Mesenchymal stem cell (in vitro differentiated cells and primary cell): ENCODE measurements at regions not wholly inside any gene's neighbourhood (a gene's known extent, or its start where the extent isn't known, plus 50 kb on each side); places are given as distances from the start of the nearest gene placed in this dataset.
A peak's percentile ranks its signal among the peaks of the same experiment; 100 is the strongest.

ENCODE experiments used
- DNase-seq: peaks from one replicate; pipeline ENCODE4 v3.0.0-alpha.2; 2013
- H2AFZ ChIP-seq: one replicate; pipeline ENCODE4 v1.6.1; 2013; ENCODE audit warnings: low read depth, mild to moderate bottlenecking, control low read depth, inconsistent platforms, low read length, moderate library complexity
- H2AK5ac ChIP-seq: 2 replicates; pipeline ENCODE4 v1.6.1; 2013; ENCODE audit warnings: low read length, moderate library complexity, mild to moderate bottlenecking, inconsistent platforms; ENCODE audit not compliant: severe bottlenecking
- H2BK120ac ChIP-seq: one replicate; pipeline ENCODE4 v1.6.1; 2013; ENCODE audit warnings: low read depth, mild to moderate bottlenecking, inconsistent platforms, low read length, moderate library complexity
- H2BK12ac ChIP-seq, 2 experiments: one replicate each; pipeline ENCODE4 v1.6.1; 2013; ENCODE audit warnings: inconsistent platforms in 2 of 2, low read length in 2 of 2, mild to moderate bottlenecking in 2 of 2, moderate library complexity in 2 of 2, control low read depth in 1 of 2
- H2BK15ac ChIP-seq: one replicate; pipeline ENCODE4 v1.6.1; 2013; ENCODE audit warnings: mild to moderate bottlenecking, low read depth, inconsistent platforms; ENCODE audit not compliant: poor library complexity, severe bottlenecking
- H2BK5ac ChIP-seq: 2 replicates; pipeline ENCODE4 v1.6.1; 2013; ENCODE audit warnings: low read depth, mild to moderate bottlenecking, low read length, control low read depth, inconsistent platforms; ENCODE audit not compliant: poor library complexity, severe bottlenecking
- H3K14ac ChIP-seq, 2 experiments: one replicate each; pipeline ENCODE4 v1.6.1; 2013; ENCODE audit warnings: inconsistent platforms in 2 of 2, low read length in 2 of 2, control low read depth in 1 of 2, mild to moderate bottlenecking in 1 of 2, moderate library complexity in 1 of 2
- H3K18ac ChIP-seq, 2 experiments: one replicate each; pipeline ENCODE4 v1.6.1; 2013; ENCODE audit warnings: inconsistent platforms in 2 of 2, low read length in 2 of 2, control low read depth in 1 of 2, low read depth in 1 of 2, mild to moderate bottlenecking in 1 of 2
- H3K23ac ChIP-seq, 2 experiments: one replicate each; pipeline ENCODE4 v1.6.1; 2013; ENCODE audit warnings: inconsistent platforms in 2 of 2, low read length in 2 of 2, mild to moderate bottlenecking in 2 of 2, moderate library complexity in 2 of 2, control low read depth in 1 of 2
- H3K27ac ChIP-seq: 2 replicates; pipeline ENCODE4 v1.5.1; 2013; ENCODE audit warnings: mild to moderate bottlenecking, moderate library complexity, low read length, control low read depth, inconsistent platforms; ENCODE audit not compliant: poor library complexity, severe bottlenecking
- H3K27me3 ChIP-seq, 2 experiments: 2 replicates each; pipeline versions ENCODE4 v1.6.1 to v1.7.0; 2013; ENCODE audit warnings: low read length in 2 of 2, mild to moderate bottlenecking in 2 of 2, moderate library complexity in 2 of 2, control low read depth in 1 of 2, inconsistent platforms in 1 of 2; ENCODE audit not compliant: control insufficient read depth in 1 of 2, insufficient read depth in 1 of 2
- H3K36me3 ChIP-seq, 2 experiments: 2 replicates each; pipeline versions ENCODE4 v1.6.1 to v1.7.0; 2013; ENCODE audit warnings: low read length in 2 of 2, control low read depth in 1 of 2, inconsistent platforms in 1 of 2, low read depth in 1 of 2, mild to moderate bottlenecking in 1 of 2; ENCODE audit not compliant: insufficient read depth in 2 of 2, control insufficient read depth in 1 of 2
- H3K4ac ChIP-seq, 2 experiments: one replicate each; pipeline ENCODE4 v1.6.1; 2013; ENCODE audit warnings: inconsistent platforms in 2 of 2, low read length in 2 of 2, mild to moderate bottlenecking in 2 of 2, moderate library complexity in 2 of 2, control low read depth in 1 of 2, low read depth in 1 of 2
- H3K4me1 ChIP-seq: 2 replicates; pipeline ENCODE4 v1.6.1; 2013; ENCODE audit warnings: low read depth, low read length, control low read depth; ENCODE audit not compliant: control insufficient read depth, insufficient read depth
- H3K4me2 ChIP-seq: 2 replicates; pipeline ENCODE4 v1.6.1; 2013; ENCODE audit warnings: low read length, mild to moderate bottlenecking, inconsistent platforms; ENCODE audit not compliant: poor library complexity, severe bottlenecking
- H3K4me3 ChIP-seq, 2 experiments: 2 replicates each; pipeline versions ENCODE4 v1.5.1 to v1.7.0; 2013; ENCODE audit warnings: low read length in 2 of 2, mild to moderate bottlenecking in 2 of 2, control low read depth in 1 of 2, low read depth in 1 of 2; ENCODE audit not compliant: insufficient read depth in 1 of 2
- H3K79me1 ChIP-seq: replicated peaks from 2 replicates; pipeline ENCODE4 v1.6.1; 2013; ENCODE audit warnings: mild to moderate bottlenecking, control low read depth, low read length, inconsistent platforms; ENCODE audit not compliant: poor library complexity, severe bottlenecking
- H3K9ac ChIP-seq: 2 replicates; pipeline ENCODE4 v1.7.0; 2013; ENCODE audit warnings: mild to moderate bottlenecking, low read length, moderate library complexity
- H3K9me3 ChIP-seq: 2 replicates; pipeline ENCODE4 v1.7.0; 2013; ENCODE audit warnings: mild to moderate bottlenecking, low read length; ENCODE audit not compliant: control insufficient read depth
- H4K8ac ChIP-seq: one replicate; pipeline ENCODE4 v1.6.1; 2013; ENCODE audit warnings: inconsistent platforms, mild to moderate bottlenecking, low read length, moderate library complexity
- H4K91ac ChIP-seq: one replicate; pipeline ENCODE4 v1.6.1; 2013; ENCODE audit warnings: mild to moderate bottlenecking, low read length, inconsistent platforms
- WGBS: methylation state at CpG from one replicate; pipeline ENCODE4 v1.1.7; 2013; ENCODE audit warnings: mixed read lengths; 5-methylcytosine and 5-hydroxymethylcytosine counted together

- H3K23ac ChIP-seq, result no peak overlapping the region
- H3K4me1 ChIP-seq, result no peaks in the 10 kb centered on the region
- no peak overlapping the region for H3K9ac ChIP-seq
- no peak overlapping the region for H3K27ac ChIP-seq
- no peak overlapping the region for H3K4me3 ChIP-seq
- no peak overlapping the region for H2BK120ac ChIP-seq
- 89% methylated on average over 5 of the region's 5 CpGs for WGBS
- DNase-seq, result no peak
- H2BK5ac ChIP-seq, result no peak overlapping the region
- no peaks in the 10 kb centered on the region for H3K79me1 ChIP-seq
- H4K91ac ChIP-seq, result no peak overlapping the region
- H2AK5ac ChIP-seq, result no peak overlapping the region
- peaks cover 0 to 4% of the 10 kb centered on the region in 2 experiments for H3K27me3 ChIP-seq
- no peak overlapping the region for H4K8ac ChIP-seq
- no peak overlapping the region for H3K4ac ChIP-seq
- H3K18ac ChIP-seq, result no peak overlapping the region
- no peak overlapping the region for H2BK12ac ChIP-seq
- no peak overlapping the region for H3K14ac ChIP-seq
- no peak overlapping the region for H2AFZ ChIP-seq
- H3K9me3 ChIP-seq, result no peaks in the 10 kb centered on the region
- H2BK15ac ChIP-seq, result no peak overlapping the region
- H3K4me2 ChIP-seq, result no peak overlapping the region
- H3K36me3 ChIP-seq, result no peaks in the 10 kb centered on the region
These were observed 95.3 kb downstream of the RBM43 start for GRCh38 chr2:151166410-151166809.

- no peak for DNase-seq
These were observed 96.5 kb downstream of the RBM43 start for GRCh38 chr2:151165105-151165684.

GRCh38 chr2:151161821-151162551, 99.7 kb downstream of the RBM43 start:
- H3K18ac ChIP-seq, result no peak overlapping the region
- H3K79me1 ChIP-seq, result no peaks in the 10 kb centered on the region
- no peak overlapping the region for H3K27ac ChIP-seq
- peak overlapping the region; percentile 59 for H3K9ac ChIP-seq
- no peak overlapping the region for H3K4me2 ChIP-seq
- 66% methylated on average over 2 of the region's 4 CpGs for WGBS
- no peak overlapping the region for H2AFZ ChIP-seq
- H2BK5ac ChIP-seq, result no peak overlapping the region
- H4K8ac ChIP-seq, result no peak overlapping the region
- H3K9me3 ChIP-seq, result no peaks in the 10 kb centered on the region
- no peak overlapping the region for H3K23ac ChIP-seq
- no peak overlapping the region for H2BK120ac ChIP-seq
- peaks cover 0 to 4% of the 10 kb centered on the region in 2 experiments for H3K27me3 ChIP-seq
- no peaks in the 10 kb centered on the region for H3K4me1 ChIP-seq
- no peaks in the 10 kb centered on the region for H3K36me3 ChIP-seq
- H2BK15ac ChIP-seq, result no peak overlapping the region
- no peak overlapping the region for H2AK5ac ChIP-seq
- no peak overlapping the region for H2BK12ac ChIP-seq
- DNase-seq, result peak; percentile 44
- H4K91ac ChIP-seq, result no peak overlapping the region
- H3K4me3 ChIP-seq, result no peak overlapping the region
- no peak overlapping the region for H3K4ac ChIP-seq
- no peak overlapping the region for H3K14ac ChIP-seq

More at GRCh38 chr2:151165105-151165684, 96.5 kb downstream of the RBM43 start:
- H3K23ac ChIP-seq, result no peak overlapping the region
- no peak overlapping the region for H4K8ac ChIP-seq
- no peak overlapping the region for H2BK5ac ChIP-seq
- no peak overlapping the region for H2BK120ac ChIP-seq
- no peak overlapping the region for H2BK12ac ChIP-seq
- no peak overlapping the region for H3K4me2 ChIP-seq
- H3K36me3 ChIP-seq, result no peaks in the 10 kb centered on the region
- no peak overlapping the region for H3K14ac ChIP-seq
- H3K79me1 ChIP-seq, result no peaks in the 10 kb centered on the region
- no peaks in the 10 kb centered on the region for H3K9me3 ChIP-seq
- no peak overlapping the region for H3K4me3 ChIP-seq
- H2AFZ ChIP-seq, result no peak overlapping the region
- H2AK5ac ChIP-seq, result no peak overlapping the region
- H2BK15ac ChIP-seq, result no peak overlapping the region
- no peak overlapping the region for H3K4ac ChIP-seq
- 92% methylated on average over 2 of the region's 5 CpGs for WGBS
- no peak overlapping the region for H3K9ac ChIP-seq
- no peak overlapping the region for H4K91ac ChIP-seq
- H3K4me1 ChIP-seq, result no peaks in the 10 kb centered on the region
- H3K18ac ChIP-seq, result no peak overlapping the region
- H3K27me3 ChIP-seq, result peaks cover 0 to 4% of the 10 kb centered on the region in 2 experiments
- no peak overlapping the region for H3K27ac ChIP-seq

GRCh38 chr2:151159109-151159662, 102.5 kb downstream of the RBM43 start:
- DNase-seq, result no peak
- Histone ChIP-seq H3K9me3 (no peaks in the 10 kb centered on the region), H3K4ac (no peak overlapping the region), H3K79me1 (no peaks in the 10 kb centered on the region), H3K4me2 (no peak overlapping the region), H3K4me3 (no peak overlapping the region), H3K18ac (no peak overlapping the region), H2BK12ac (no peak overlapping the region), H3K9ac (no peak overlapping the region), H2AK5ac (no peak overlapping the region), H4K8ac (no peak overlapping the region), H3K36me3 (no peaks in the 10 kb centered on the region), H2BK15ac (no peak overlapping the region), H3K27me3 (peaks cover 0 to 4% of the 10 kb centered on the region in 2 experiments), H3K14ac (no peak overlapping the region), H4K91ac (no peak overlapping the region), H3K27ac (no peak overlapping the region), H3K4me1 (no peaks in the 10 kb centered on the region), H2BK5ac (no peak overlapping the region), H2BK120ac (no peak overlapping the region), H2AFZ (no peak overlapping the region), H3K23ac (no peak overlapping the region)
- 50% methylated on average over 1 of the region's 2 CpGs for WGBS
